Left lung (tissue), 4 donors: ENCODE measurements at regions not wholly inside any gene's neighbourhood (a gene's known extent, or its start where the extent isn't known, plus 50 kb on each side); places are given as distances from the start of the nearest gene placed in this dataset.

Experiments
- ATAC-seq: fragments of 200-7000 bp; cut with Tn5 transposase; one replicate; pipeline ENCODE4 v1.9.1; 2020; ENCODE audit warnings: moderate library complexity
- DNase-seq, 4 donors: peaks; one replicate each; pipeline ENCODE4 v3.0.0-alpha.2; 2013 to 2020
- H3K27ac ChIP-seq, 2 donors: fragments of 200-600 bp; sonication (generic) in 1 of 2; one replicate each; pipeline versions ENCODE4 v1.5.0 to v1.8.0; 2020 to 2021
- H3K27me3 ChIP-seq, 2 donors: fragments of 200-600 bp; sonication (generic) in 1 of 2; one replicate each; pipeline versions ENCODE4 v1.5.0 to v1.8.0; 2020 to 2021
- H3K36me3 ChIP-seq, 2 donors: fragments of 200-600 bp; sonication (generic) in 1 of 2; one replicate each; pipeline versions ENCODE4 v1.5.0 to v1.8.0; 2020 to 2021
- H3K4me1 ChIP-seq, 2 donors: fragments of 200-600 bp; one replicate each; pipeline ENCODE4 v1.8.0; 2021
- H3K4me3 ChIP-seq, 2 donors: fragments of 200-600 bp; sonication (generic) in 1 of 2; one replicate each; pipeline versions ENCODE4 v1.5.0 to v1.8.0; 2020 to 2021; ENCODE audit warnings: mild to moderate bottlenecking in 1 of 2
- H3K9me3 ChIP-seq, 2 donors: fragments of 200-600 bp; sonication (generic) in 1 of 2; one replicate each; pipeline versions ENCODE4 v1.5.0 to v1.8.0; 2020 to 2021
- CTCF ChIP-seq, 2 donors: fragments of 200-600 bp; sonication (generic) in 1 of 2; IDR thresholded peaks; one replicate each; pipeline versions ENCODE4 v1.5.0 to v1.8.0; 2021; ENCODE audit warnings: antibody characterized with exemption in 2 of 2
- intact Hi-C, 2 donors: fragments of 100-400 bp; cut with DNase I; formaldehyde crosslinking; loops; one replicate each; pipeline versions ENCODE4 v1.11.2 to v1.14.2; 2022
- donor health status: DM: no; HTN: yes; CAD: no.
- donor health status: DM: no; HTN: no; CAD: no.

DNA sequence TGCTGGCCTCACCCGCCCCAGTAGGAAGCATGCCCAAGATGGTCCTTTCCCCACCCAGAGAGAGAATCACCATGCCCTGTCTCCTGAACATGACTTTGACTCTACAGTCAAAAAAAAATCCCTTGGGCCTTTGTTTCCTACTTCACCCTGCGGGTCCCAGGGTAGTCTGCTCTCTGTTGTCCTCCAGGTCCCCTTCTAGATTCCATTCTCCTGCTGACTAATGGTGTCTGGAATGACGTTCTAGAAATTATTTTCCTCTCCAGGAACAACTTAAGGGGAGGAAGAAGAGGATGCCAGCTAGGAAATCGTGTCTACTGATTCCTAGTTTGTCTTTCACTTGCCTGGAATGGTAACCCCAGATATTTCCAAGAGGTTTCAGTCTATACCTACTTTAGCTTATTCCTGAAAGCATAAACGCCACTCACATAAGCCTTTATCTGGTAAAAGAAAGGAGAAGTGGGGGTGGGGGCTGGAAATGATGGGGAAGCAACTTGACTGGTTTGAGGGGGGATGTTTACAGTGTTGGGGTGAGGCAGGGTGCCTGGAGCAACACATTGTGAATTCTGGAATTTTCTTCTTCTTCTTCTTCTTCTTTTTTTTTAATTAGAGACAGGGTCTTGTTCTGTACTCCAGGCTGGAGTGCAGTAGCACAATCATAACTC lies 93.9 kb downstream of the SNX18 start:
- peak overlapping the region in 1 of 2 donors; percentile 72 for H3K27ac ChIP-seq
- DNase-seq (no peak), ATAC-seq (no peak)
- H3K27me3 ChIP-seq: no peaks in the 10 kb centered on the region
- TF ChIP-seq CTCF (IDR thresholded peaks at IDR 0.05): no peak
- peaks cover 0 to 3% of the 10 kb centered on the region in 2 donors for H3K9me3 ChIP-seq
- peaks cover 10 to 54% of the 10 kb centered on the region in 2 donors for H3K4me1 ChIP-seq
- no peak overlapping the region for H3K4me3 ChIP-seq
- H3K36me3 ChIP-seq: no peaks in the 10 kb centered on the region
- intact Hi-C loops: no loop called here

- Histone ChIP-seq H3K27me3 (no peaks in the 10 kb centered on the region), H3K36me3 (no peaks in the 10 kb centered on the region), H3K4me3 (no peak overlapping the region), H3K4me1 (peaks cover 3 to 44% of the 10 kb centered on the region in 2 donors), H3K27ac (peak overlapping the region in 1 of 2 donors; percentile 72), H3K9me3 (peaks cover 0 to 3% of the 10 kb centered on the region in 2 donors)
- ATAC-seq (peak; percentile 65), DNase-seq (no peak)
- intact Hi-C loops: no loop called here
- no peak for TF ChIP-seq CTCF (IDR thresholded peaks at IDR 0.05)
These were observed 92.8 kb downstream of the SNX18 start for GRCh38 chr5:54610197-54610944.

- Histone ChIP-seq H3K4me3 (no peak overlapping the region), H3K27me3 (no peaks in the 10 kb centered on the region), H3K9me3 (peaks cover 0 to 3% of the 10 kb centered on the region in 2 donors), H3K36me3 (no peaks in the 10 kb centered on the region), H3K27ac (peak overlapping the region in 1 of 2 donors; percentile 64), H3K4me1 (peaks cover 3 to 42% of the 10 kb centered on the region in 2 donors)
- ATAC-seq: peak; percentile 62
- intact Hi-C loops: no loop called here
- TF ChIP-seq CTCF (IDR thresholded peaks at IDR 0.05): no peak
- no peak for DNase-seq
These were observed 91.0 kb downstream of the SNX18 start for GRCh38 chr5:54608423-54609085.

- intact Hi-C loops: no loop called here
- TF ChIP-seq CTCF (IDR thresholded peaks at IDR 0.05): no peak
These were observed 89.4 kb downstream of the SNX18 start for GRCh38 chr5:54607006-54607405.

DNA sequence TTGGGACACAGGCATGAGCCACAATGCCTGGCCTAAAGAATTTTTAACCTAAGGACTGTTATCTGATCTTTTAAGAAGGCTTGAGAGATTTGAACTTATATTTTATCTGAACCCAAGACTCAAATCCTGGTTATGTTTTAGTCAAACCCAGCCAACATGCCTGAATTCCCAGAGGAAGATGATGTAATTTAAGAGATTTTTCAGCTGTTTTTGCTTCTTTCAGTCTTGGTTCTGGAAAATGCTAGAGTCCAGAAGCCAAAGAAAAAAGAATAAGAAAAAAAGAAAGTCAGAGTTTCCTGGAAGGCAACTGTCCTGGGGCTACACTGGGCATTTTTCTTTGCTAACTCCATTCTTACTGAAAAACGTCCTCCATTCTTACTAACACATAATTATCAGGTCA lies 85.8 kb downstream of the SNX18 start:
- DNase-seq (peak in 1 of 4 donors; percentile 67), ATAC-seq (peak; percentile 26)
- H3K4me3 ChIP-seq: no peak overlapping the region
- H3K36me3 ChIP-seq: no peaks in the 10 kb centered on the region
- no peak overlapping the region for H3K27ac ChIP-seq
- intact Hi-C loops: no loop called here
- H3K9me3 ChIP-seq: no peaks in the 10 kb centered on the region
- TF ChIP-seq CTCF (IDR thresholded peaks at IDR 0.05): no peak
- H3K27me3 ChIP-seq: no peaks in the 10 kb centered on the region
- peaks cover 5 to 29% of the 10 kb centered on the region in 2 donors for H3K4me1 ChIP-seq

More at GRCh38 chr5:54607006-54607405, 89.4 kb downstream of the SNX18 start:
- no peaks in the 10 kb centered on the region for H3K27me3 ChIP-seq
- ATAC-seq: no peak
- DNase-seq: no peak
- peaks cover 8 to 53% of the 10 kb centered on the region in 2 donors for H3K4me1 ChIP-seq
- no peaks in the 10 kb centered on the region for H3K36me3 ChIP-seq
- H3K4me3 ChIP-seq: no peak overlapping the region
- H3K27ac ChIP-seq: no peak overlapping the region
- peaks cover 0 to 3% of the 10 kb centered on the region in 2 donors for H3K9me3 ChIP-seq
